IMR-90 (cell line): ENCODE measurements at regions not wholly inside any gene's neighbourhood (a gene's known extent, or its start where the extent isn't known, plus 50 kb on each side); places are given as distances from the start of the nearest gene placed in this dataset.

ENCODE experiments used
- ATAC-seq: fragments of 200-7000 bp; cut with Tn5 transposase; 2 replicates; pipeline ENCODE4 v1.9.1; 2020; ENCODE audit warnings: low read depth, mild to moderate bottlenecking, moderate library complexity
- BruUV-seq: library from RNA; stranded (reverse); fragments of 400-500 nt; replicated peaks from 2 replicates; lab custom pipeline; 2021; lab: Mats Ljungman, UMichigan
- CTCF ChIA-PET: fragments of 300-600 bp; formaldehyde crosslinking; extraction: SDS; loops from one replicate; lab custom pipeline; 2021; ENCODE audit warnings: antibody characterized with exemption; lab: Yijun Ruan, JAX
- POLR2A ChIA-PET: fragments of 300-600 bp; sonication (Branson Sonifier 250); formaldehyde crosslinking; loops from one replicate; lab custom pipeline; 2022; ENCODE audit warnings: antibody characterized with exemption; ENCODE audit not compliant: unreplicated experiment; lab: Charles Lee
- DNase-seq: peaks from one replicate; pipeline ENCODE4 v3.0.0; 2013
- H2AFZ ChIP-seq: replicated peaks from 2 replicates; pipeline ENCODE3; 2013; ENCODE audit warnings: low read length, mild to moderate bottlenecking; ENCODE audit not compliant: poor library complexity
- H2AK5ac ChIP-seq: 2 replicates; pipeline ENCODE4 v1.6.1; 2013; ENCODE audit warnings: low read depth, low read length, inconsistent platforms
- H2AK9ac ChIP-seq: replicated peaks from 2 replicates; pipeline ENCODE3; 2013; ENCODE audit warnings: mild to moderate bottlenecking, low read depth, low read length, moderate library complexity; ENCODE audit not compliant: poor library complexity
- H2BK120ac ChIP-seq: 2 replicates; pipeline ENCODE4 v1.6.1; 2013; ENCODE audit warnings: low read depth, low read length, inconsistent platforms
- H2BK15ac ChIP-seq: 3 replicates; pipeline ENCODE4 v1.6.1; 2013; ENCODE audit warnings: low read depth, low read length, inconsistent platforms
- H2BK20ac ChIP-seq: 2 replicates; pipeline ENCODE4 v1.6.1; 2013; ENCODE audit warnings: low read depth, mild to moderate bottlenecking, inconsistent platforms, low read length, moderate library complexity
- H2BK5ac ChIP-seq: 2 replicates; pipeline ENCODE4 v1.6.1; 2013; ENCODE audit warnings: mild to moderate bottlenecking, low read depth, low read length, inconsistent platforms; ENCODE audit not compliant: poor library complexity, severe bottlenecking
- H3K14ac ChIP-seq: replicated peaks from 2 replicates; pipeline ENCODE4 v1.6.1; 2013; ENCODE audit warnings: low read depth, low read length, inconsistent platforms
- H3K18ac ChIP-seq: 2 replicates; pipeline ENCODE4 v1.6.1; 2013; ENCODE audit warnings: low read depth, low read length, control low read depth
- H3K23ac ChIP-seq: 2 replicates; pipeline ENCODE4 v1.6.1; 2013; ENCODE audit warnings: low read depth, low read length, inconsistent platforms
- H3K27ac ChIP-seq: 2 replicates; pipeline ENCODE4 v1.5.1; 2013; ENCODE audit warnings: mild to moderate bottlenecking, control low read depth, low read length; ENCODE audit not compliant: insufficient read depth
- H3K27me3 ChIP-seq: 2 replicates; pipeline ENCODE4 v1.6.1; 2013; ENCODE audit warnings: low read length; ENCODE audit not compliant: control insufficient read depth, insufficient read depth
- H3K36me3 ChIP-seq: 2 replicates; pipeline ENCODE4 v1.6.1; 2013; ENCODE audit warnings: low read length, mixed read lengths; ENCODE audit not compliant: control insufficient read depth, insufficient read depth
- H3K4ac ChIP-seq: 2 replicates; pipeline ENCODE4 v1.6.1; 2013; ENCODE audit warnings: low read depth, low read length, inconsistent platforms
- H3K4me1 ChIP-seq: 2 replicates; pipeline ENCODE4 v1.6.1; 2013; ENCODE audit warnings: low read length, mixed read lengths; ENCODE audit not compliant: control insufficient read depth, insufficient read depth
- H3K4me2 ChIP-seq: 2 replicates; pipeline ENCODE4 v1.6.1; 2013; ENCODE audit warnings: low read depth, mild to moderate bottlenecking, control low read depth, low read length, moderate library complexity
- H3K4me3 ChIP-seq: 2 replicates; pipeline ENCODE4 v1.5.1; 2013; ENCODE audit warnings: low read depth, mild to moderate bottlenecking, control low read depth, low read length, moderate library complexity; ENCODE audit not compliant: insufficient read depth
- H3K56ac ChIP-seq: 2 replicates; pipeline ENCODE4 v1.6.1; 2013; ENCODE audit warnings: low read length, inconsistent platforms; ENCODE audit not compliant: insufficient read depth; ENCODE audit errors: extremely low read depth
- H3K79me1 ChIP-seq, 2 experiments: 2 replicates each; pipeline ENCODE4 v1.6.1; 2013; ENCODE audit warnings: low read length in 2 of 2, inconsistent platforms in 1 of 2, low read depth in 1 of 2
- H3K9ac ChIP-seq: 2 replicates; pipeline ENCODE4 v1.6.1; 2013; ENCODE audit warnings: low read depth, low read length, control low read depth
- H3K9me1 ChIP-seq: 2 replicates; pipeline ENCODE4 v1.6.1; 2013; ENCODE audit warnings: low read length, inconsistent platforms; ENCODE audit not compliant: insufficient read depth
- H3K9me3 ChIP-seq: 2 replicates; pipeline ENCODE4 v1.6.1; 2013; ENCODE audit warnings: low read length; ENCODE audit not compliant: control insufficient read depth, insufficient read depth
- H4K20me1 ChIP-seq: 2 replicates; pipeline ENCODE4 v1.6.1; 2013; ENCODE audit warnings: low read length, inconsistent platforms; ENCODE audit not compliant: insufficient read depth
- H4K5ac ChIP-seq: 2 replicates; pipeline ENCODE4 v1.6.1; 2013; ENCODE audit warnings: mild to moderate bottlenecking, low read depth, low read length, control low read depth
- H4K8ac ChIP-seq, 2 experiments: 2 replicates each; pipeline ENCODE4 v1.6.1; 2013; ENCODE audit warnings: low read depth in 2 of 2, low read length in 2 of 2, control low read depth in 1 of 2, inconsistent platforms in 1 of 2
- H4K91ac ChIP-seq: 2 replicates; pipeline ENCODE4 v1.6.1; 2013; ENCODE audit warnings: low read depth, low read length, inconsistent platforms; ENCODE audit not compliant: insufficient read depth
- CEBPB ChIP-seq: IDR thresholded peaks from 2 replicates; pipeline ENCODE4 v1.6.1; 2012; ENCODE audit warnings: low read depth, low read length, improper control_type of control experiment
- FOS ChIP-seq: fragments of 150-350 bp; IDR thresholded peaks from 2 replicates; pipeline ENCODE4 v1.6.1; 2016; ENCODE audit warnings: low read depth, low read length
- MAZ ChIP-seq: IDR thresholded peaks from 2 replicates; pipeline ENCODE4 v1.6.1; 2012; ENCODE audit warnings: low read depth, mild to moderate bottlenecking, low read length, improper control_type of control experiment, moderate library complexity, borderline replicate concordance
- POLR2A ChIP-seq: IDR thresholded peaks from 2 replicates; pipeline ENCODE4 v1.6.1; 2012; ENCODE audit warnings: mild to moderate bottlenecking, low read depth, low read length
- RAD21 ChIP-seq: IDR thresholded peaks from 2 replicates; pipeline ENCODE4 v1.6.1; 2012; ENCODE audit warnings: low read length, improper control_type of control experiment
- RCOR1 ChIP-seq: IDR thresholded peaks from 2 replicates; pipeline ENCODE4 v1.6.1; 2012; ENCODE audit warnings: mild to moderate bottlenecking, low read length, improper control_type of control experiment; ENCODE audit not compliant: insufficient replicate concordance
- WGBS, 2 experiments: methylation state at CpG; one replicate each; pipeline versions ENCODE4 v1.1.5 to v1.1.7; 2013; ENCODE audit warnings: missing lambda C conversion rate in 2 of 2; ENCODE audit not compliant: insufficient read length in 1 of 2; ENCODE audit errors: extremely low coverage in 2 of 2; 5-methylcytosine and 5-hydroxymethylcytosine counted together
- dilution Hi-C: fragments of 300-500 bp; cut with HindIII; formaldehyde crosslinking; loops from one replicate; pipeline ENCODE4 v1.14.3; 2018; ENCODE audit warnings: low sequenced_read_pairs; ENCODE audit not compliant: unreplicated experiment
- in situ Hi-C: fragments of 300-500 bp; cut with MboI; formaldehyde crosslinking; loops from 3 replicates; pipeline ENCODE4 v1.14.3; 2019; ENCODE audit warnings: low sequenced_read_pairs, inconsistent platforms, mixed read lengths
- intact Hi-C: fragments of 100-400 bp; cut with micrococcal nuclease; formaldehyde crosslinking; loops from 2 replicates; pipeline ENCODE4 v1.10.0; 2022

DNA sequence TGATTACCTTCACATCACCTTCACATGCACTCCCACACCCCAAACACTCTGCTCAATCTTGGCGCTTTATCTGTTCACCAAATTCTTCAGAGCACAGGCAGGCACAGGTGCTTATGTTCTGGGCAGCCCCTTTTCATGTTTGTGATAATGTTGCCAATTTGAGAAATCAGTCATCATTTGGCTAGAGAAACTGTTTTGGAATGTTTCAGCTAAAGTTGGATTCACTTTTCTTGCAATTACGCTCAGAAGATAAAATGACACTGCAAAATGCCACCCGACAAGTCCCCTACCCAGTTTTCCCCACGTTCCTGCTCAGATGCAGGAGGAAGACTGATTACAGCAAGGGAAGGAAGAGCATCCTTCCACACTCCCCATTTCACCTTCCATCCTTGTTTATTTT lies 192.9 kb upstream of the LRRN1 start:
- no peak overlapping the region for H3K4me3 ChIP-seq
- H3K27me3 ChIP-seq: no peaks in the 10 kb centered on the region
- no peak overlapping the region for H2AK9ac ChIP-seq
- no peak overlapping the region for H3K14ac ChIP-seq
- H3K79me1 ChIP-seq: no peaks in the 10 kb centered on the region
- no peak for DNase-seq
- peaks cover 16% of the 10 kb centered on the region for H3K9me3 ChIP-seq
- H3K27ac ChIP-seq: no peak overlapping the region
- H3K36me3 ChIP-seq: no peaks in the 10 kb centered on the region
- H3K4me1 ChIP-seq: no peaks in the 10 kb centered on the region
- no peak overlapping the region for H2AK5ac ChIP-seq
- TF ChIP-seq POLR2A: no peak
- TF ChIP-seq RCOR1: no peak
- TF ChIP-seq CEBPB: no peak
- no peak for TF ChIP-seq FOS
- TF ChIP-seq RAD21: no peak
- no peak for TF ChIP-seq MAZ
- H4K20me1 ChIP-seq: no peaks in the 10 kb centered on the region
- no peak overlapping the region for H3K4me2 ChIP-seq
- no peak overlapping the region for H3K18ac ChIP-seq
- H3K9me1 ChIP-seq: no peaks in the 10 kb centered on the region
- H3K23ac ChIP-seq: no peak overlapping the region
- H2AFZ ChIP-seq: no peak overlapping the region
- no peak overlapping the region for H2BK15ac ChIP-seq
- intact Hi-C loops: no loop called here
- H4K91ac ChIP-seq: no peak overlapping the region
- no peak overlapping the region for H2BK20ac ChIP-seq
- H3K4ac ChIP-seq: no peak overlapping the region
- no peak overlapping the region for H4K8ac ChIP-seq
- H4K5ac ChIP-seq: no peak overlapping the region
- dilution Hi-C loops: no loop called here
- no TSS peak for BruUV-seq
- no peak overlapping the region for H2BK5ac ChIP-seq
- POLR2A ChIA-PET: no interaction called here
- ATAC-seq: no peak
- no CpG with 5 or more reads among the region's 4 CpGs for WGBS, 2 experiments
- no peak overlapping the region for H3K56ac ChIP-seq
- no peak overlapping the region for H3K9ac ChIP-seq
- CTCF ChIA-PET: no interaction called here
- H2BK120ac ChIP-seq: no peak overlapping the region
- in situ Hi-C loops: no loop called here
